MV-4-11 (cell line): ENCODE measurements at regions not wholly inside any gene's neighbourhood (a gene's known extent, or its start where the extent isn't known, plus 50 kb on each side); places are given as distances from the start of the nearest gene placed in this dataset.

Experiments used
- DNase-seq: peaks from one replicate; lab custom pipeline; 2025; lab: John Stamatoyannopoulos, UW

DNA sequence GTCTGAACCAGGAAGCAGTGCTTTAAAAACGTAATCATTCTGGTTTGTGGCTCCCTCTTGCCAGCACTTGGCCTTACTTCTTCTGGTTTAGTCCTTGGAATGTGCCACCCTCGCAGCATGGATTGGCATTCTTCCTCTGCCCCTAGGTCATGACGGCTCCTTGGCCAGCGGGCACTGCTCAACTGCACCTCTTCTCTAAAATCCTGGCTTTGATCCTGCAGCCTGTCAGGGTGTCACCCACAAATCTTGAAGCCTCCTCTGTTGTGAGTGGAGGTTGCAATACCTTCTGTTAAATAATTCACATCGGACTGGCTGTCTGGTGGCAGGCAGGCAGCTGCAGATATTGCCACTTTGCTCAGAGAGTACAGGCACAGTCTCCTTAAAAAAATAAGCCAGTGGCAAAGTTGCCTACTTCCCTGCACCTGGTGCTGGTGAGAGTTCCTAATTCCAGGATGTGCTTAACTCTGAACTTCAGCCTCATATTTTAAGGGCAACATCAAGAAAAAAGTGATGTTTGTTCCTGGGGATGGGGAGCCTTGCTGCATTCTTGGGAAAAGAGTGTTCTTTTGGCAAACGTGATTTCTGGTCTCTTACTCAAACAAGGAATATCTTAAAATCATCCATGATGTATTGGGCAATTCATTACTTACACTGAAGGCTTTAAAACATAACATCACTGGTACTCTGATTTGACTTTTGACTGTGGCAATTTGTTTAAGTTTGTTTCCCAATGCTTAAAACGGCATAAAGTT, 179.8 kb downstream of the FOXA2 start:
- DNase-seq, result no peak

DNA sequence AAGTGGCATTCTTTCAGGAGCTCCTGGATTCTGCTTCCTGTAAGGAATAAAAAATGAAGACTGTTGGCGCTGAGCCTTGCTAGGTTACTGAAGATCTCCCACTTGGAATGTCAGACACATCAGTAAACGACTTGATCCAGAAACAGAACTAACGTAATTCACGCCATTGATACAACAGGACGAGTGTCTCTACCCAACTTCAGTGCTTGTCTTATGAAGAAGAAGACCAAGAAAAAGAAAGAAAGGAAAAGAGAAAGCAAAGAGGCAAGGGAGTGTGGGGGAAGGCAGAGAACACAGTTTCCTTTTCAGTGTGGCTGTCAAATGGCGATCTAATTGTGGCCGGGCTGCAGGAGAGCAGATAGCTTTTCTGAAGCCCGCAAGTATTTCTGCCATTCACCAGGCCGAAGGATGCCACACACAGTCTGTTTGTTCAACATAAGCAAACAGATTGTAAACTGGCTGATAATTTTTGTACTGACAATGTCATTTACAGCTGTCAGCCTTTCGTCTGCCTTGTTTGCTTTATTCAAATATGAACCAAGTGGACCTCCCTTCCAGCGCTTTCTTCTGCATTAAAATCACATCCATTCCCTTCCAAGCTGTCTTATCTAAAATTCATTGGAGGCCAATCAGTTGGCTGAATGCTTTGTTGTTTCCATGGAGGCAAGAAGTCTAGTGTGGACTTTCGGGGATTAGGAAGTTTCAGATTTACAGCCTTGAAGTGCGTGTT, 180.6 kb downstream of the FOXA2 start:
- no peak for DNase-seq

DNA sequence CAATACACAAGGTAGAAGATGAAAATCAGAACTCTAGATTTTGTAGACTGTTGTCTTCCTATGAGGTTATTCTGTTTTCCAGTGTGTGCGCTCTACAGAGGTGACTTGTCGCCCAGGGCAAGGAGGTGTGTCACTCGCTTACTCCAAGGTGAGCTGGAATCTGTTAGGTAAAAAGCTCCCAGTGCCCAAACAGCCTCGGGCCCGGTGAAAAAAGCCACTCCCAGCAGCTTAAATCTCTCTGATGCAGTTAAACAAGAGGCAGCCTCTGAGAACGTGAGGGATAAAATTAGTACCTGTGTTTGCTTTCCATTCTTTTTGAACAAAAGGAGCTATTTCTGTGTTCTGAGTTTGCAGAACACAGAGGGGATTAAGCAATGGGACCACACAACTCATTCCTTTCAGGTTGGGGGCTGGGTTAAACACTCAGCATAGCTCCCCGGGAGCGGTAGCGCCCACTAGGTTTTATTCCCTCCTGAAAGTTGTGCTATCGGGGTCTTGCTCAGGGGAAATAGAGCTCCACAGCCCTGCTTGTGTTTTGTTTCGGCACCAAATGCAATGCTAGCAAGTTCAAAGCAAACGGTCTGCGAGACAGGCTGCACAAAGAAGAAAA, 181.2 kb downstream of the FOXA2 start:
- DNase-seq, result no peak

DNA sequence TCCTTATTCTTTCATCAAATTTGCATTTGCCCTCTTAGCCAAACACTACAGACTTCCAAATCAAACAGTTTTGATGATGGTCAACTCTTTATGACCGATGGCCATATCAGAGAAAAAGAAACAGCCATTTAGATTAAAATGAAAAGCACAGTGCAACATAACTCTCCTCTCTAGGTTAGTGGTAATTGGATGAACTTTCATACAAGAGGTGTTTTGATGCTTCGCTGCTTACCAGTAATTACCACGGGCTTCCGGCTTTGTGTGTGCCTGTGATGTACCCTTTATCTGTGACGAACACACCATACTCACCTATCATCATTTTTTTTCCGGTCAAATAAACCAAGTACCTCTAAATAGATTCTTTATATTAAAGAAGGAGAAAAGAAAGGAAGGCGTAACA, 181.8 kb downstream of the FOXA2 start:
- no peak for DNase-seq

DNA sequence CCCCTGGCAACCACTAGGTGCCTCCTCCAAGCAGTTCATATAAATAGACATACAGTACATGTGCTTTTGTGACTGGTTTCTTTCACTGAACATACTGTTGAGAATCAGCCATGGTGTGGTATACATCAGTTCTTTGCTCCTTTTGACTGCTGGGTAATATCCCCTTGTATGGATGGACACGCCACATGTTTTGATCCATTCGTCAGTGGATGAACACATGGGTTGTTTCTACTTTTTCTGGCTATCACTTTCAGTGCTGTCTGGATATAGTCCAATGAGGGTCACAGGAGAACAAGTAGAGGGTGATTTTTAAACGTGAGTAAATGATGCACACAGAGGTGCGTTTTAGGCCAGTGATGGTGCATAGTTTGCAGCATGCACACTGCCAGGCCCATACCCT, 183.9 kb downstream of the FOXA2 start:
- no peak for DNase-seq

DNA sequence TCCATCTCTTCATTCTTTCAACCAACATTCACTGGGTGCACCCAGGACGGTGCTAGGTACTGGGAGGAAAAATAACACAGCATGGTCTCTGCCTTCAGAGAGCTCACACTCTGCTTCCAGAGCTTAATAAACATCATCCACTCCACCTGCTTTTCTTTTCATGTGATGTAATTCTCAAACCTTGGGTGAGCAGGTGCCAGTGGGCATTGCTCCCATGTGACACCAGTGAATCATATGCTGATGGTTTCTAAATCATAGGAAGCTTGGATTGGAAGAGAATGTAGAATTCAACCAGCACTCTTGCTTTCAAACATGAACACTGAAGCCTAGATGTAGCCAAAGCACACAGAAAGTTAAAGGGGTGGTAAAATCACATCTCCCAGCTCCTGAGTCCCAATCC, 189.8 kb downstream of the FOXA2 start:
- DNase-seq, result no peak

DNA sequence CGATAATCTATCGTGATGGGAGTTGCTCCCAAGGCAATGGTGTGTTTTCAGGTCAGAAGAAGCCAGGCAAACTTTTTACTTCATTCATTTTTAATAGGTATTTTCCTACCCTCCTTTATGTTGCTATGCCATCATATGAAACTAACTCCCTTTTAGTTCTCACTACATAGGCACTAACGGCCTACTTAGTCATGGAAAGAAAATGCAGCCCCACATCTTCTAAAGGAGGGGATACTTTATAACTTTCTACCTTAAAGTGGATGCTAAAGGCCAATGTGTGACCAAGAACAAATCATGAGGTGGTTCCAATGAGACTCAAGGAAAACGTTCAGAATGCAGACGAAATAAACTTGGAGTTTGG, 193.8 kb downstream of the FOXA2 start:
- no peak for DNase-seq

DNA sequence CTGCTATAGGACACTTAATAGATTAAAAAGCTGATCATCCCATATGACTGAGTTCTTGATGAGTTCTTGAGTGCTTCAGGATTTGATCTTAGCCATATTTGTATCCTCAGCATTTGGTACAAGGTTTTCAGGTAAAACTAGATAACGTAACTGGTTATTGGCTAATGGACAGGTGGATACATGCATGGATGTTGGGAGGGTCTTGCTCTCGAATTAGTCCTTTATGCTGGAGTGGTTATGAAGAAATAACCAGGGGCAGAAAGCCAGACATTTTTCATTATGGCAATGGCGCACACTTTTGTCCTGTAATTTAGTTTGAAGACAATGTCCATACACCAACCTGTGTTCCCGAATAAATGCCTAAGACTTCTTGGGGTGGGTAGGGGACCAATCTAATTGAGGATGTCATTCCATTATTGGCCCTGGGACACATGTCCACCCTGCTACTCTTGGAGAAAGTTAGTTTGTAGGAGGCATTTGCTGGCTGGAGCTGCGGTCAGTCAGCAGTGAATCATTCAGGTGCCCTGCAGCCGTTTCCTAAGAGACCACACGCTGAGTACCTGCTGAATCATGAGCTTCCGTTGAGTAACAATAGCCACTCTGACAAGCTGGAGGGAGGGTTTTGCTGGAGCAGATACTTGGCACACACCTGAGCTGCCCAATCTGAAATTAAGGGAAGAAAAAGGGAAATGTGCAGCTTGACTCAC, 194.4 kb downstream of the FOXA2 start:
- no peak for DNase-seq

DNA sequence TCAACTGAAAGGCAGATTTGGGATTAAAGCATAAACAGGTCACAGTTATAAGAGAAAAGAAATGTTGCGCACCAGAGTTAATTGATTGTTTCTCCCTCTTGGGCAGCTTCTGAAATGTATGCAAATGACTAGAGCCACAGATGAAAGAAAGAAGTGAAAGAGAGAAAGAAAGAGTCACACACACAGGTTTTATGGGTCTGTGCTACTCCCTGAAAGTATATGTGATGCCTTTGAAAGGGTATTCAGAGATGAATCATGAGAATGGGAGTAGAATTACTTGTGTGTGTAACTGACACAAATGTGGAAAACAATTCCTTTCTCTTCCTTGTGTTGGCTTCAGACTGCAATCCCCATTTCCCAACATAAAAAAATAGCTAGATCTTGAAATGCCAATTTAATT, 196.9 kb downstream of the FOXA2 start:
- peak; percentile 20 for DNase-seq

DNA sequence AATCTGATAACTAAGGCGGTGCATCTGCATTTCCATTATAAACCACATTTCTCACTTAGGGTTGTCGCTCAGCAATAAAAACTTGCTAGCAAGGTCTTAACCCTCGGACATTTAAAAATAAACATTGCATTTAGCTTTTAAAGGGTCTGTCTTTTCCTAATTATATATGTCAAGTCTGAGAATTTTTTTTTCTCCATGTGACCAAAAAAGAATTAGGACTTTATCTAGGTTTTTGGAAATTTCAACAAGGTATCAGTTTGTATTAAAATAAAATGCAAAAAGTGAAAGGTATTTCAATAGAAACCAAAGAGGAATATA, 198.1 kb downstream of the FOXA2 start:
- no peak for DNase-seq

DNA sequence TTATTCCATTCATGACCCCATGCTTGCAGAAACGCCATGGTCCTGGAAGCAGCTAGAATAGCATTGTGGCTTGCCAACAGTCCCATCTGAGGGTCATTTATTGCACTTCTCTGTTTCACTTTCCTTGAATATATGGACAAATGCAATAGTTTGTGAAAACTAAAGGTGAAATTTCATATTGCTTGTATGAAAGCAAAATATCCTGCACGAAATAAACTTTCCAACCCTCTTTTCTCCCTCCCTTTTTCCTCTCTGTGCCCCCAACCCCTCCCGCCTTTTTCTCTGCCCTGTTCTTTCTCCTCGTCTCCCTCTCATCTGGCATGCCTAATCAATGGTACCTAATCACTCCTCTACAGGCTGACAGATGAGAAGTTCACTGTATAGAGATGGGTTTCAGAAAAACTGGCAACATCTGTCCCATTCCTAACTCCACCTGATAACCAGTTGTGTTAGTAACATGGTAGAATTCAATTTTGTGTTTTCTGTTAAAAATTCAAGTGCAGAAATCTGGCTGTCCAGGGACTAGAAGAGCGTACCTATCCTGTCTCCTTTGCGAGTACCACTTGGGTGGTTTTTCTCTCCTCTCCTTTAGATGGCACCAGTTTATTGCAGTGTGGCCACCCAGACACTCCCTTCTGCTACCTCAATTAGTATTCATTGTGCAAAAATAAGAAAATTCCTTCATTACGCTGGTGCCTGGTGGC, 198.6 kb downstream of the FOXA2 start:
- peak; percentile 88 for DNase-seq

DNA sequence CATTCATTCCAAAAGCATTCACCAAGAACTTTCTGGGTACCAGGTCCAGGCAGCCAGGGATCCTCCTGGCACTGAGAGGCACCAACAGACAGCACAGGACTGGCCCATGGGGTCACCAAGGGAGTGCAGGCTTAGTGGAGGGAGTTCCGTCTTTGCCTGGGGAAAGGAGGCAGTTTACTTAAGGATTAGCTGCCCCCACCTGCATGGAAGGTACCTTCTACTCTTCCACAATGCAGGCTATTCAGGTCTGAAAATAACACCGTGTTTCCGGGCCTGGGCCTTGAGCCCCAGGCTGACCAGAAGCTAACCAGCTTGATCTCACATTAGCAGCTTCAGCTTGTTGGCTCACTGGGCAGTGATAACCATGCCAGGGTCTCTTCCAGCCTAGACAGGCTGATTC, 199.4 kb downstream of the FOXA2 start:
- no peak for DNase-seq

DNA sequence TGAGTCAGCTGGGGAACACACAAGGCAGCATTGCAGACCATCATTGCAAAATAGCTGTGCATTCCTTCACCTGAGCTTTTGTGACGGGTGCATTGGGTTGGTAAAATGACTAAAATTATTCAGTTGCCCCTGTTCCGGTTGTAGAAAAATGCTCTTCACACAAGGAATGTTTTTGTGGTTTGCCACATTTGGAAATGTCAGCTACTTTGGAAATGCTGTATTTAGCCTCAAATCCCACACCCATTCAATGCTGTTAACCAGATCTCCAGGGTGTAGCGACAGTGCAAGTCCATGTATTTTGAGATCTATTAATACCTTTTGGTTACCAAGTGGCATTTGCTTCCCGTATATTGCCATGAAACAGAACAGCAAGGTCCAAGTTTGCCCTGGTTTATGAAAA, 201.2 kb downstream of the FOXA2 start:
- DNase-seq, result peak; percentile 51

DNA sequence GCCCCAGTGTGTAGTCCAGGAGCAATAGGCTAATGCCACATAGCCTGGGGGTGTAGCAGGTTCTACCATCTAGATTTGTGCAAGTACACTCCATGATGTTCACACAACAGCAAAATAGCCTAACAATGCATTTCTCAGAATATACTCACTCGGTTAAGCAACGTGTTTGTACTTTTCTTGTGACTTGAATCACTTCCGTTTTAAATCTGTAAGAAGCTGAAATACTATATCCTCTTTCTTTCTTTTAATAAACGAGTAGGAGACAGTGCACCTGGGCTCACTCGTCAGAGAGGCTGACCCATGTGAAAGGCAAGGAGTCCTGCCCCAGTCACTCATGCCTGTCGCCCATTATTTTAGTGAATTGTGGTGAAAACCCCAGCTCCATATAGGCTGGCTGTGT, 201.6 kb downstream of the FOXA2 start:
- DNase-seq, result peak; percentile 85

DNA sequence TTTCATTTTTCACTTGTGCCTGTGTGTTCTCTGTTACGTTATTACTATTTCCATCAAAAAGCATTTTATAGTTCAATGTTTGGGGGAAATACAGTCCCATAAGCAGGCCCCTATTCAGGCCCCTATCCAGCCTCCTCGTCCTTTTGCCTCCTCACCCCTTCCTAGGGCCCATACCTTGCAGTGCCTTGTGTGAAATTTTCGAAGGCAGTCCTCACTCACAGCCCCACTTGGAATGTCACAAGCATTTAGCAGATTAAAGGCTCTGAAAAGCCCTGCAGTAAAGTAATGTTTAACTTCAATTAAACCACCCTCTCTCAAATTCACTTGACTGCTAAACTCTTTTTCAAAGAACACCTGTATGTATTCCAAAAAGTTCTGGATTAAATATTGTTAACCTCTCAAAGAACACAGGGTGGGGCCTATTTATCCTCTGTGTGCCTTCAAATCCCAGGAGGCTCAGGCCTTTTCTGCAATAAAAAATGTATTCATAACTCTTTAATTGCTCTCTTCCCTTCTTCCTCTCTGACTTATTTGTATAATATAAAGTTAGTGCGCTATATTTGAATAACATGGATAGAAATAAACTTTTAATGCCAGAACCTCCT, 202.5 kb downstream of the FOXA2 start:
- no peak for DNase-seq

DNA sequence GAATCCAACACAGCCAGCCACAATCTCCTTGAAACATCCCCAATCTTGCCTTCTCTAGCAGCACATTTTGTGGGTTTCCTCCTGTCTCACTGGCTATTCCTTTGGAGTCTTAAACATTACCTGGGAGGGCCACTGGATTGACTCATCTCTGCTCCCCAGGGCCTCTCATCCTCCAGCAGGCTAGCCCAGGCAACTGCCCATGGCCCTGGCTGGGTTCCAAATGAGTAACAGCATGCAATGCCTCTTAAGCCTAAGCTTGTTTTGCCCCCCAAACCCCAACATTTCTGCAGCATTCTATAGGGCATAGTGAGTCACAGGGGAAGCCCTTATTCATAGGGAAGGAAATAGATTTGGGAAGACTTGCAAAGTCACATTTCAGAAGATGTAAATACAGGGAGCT, 204.9 kb downstream of the FOXA2 start:
- DNase-seq, result peak; percentile 44

DNA sequence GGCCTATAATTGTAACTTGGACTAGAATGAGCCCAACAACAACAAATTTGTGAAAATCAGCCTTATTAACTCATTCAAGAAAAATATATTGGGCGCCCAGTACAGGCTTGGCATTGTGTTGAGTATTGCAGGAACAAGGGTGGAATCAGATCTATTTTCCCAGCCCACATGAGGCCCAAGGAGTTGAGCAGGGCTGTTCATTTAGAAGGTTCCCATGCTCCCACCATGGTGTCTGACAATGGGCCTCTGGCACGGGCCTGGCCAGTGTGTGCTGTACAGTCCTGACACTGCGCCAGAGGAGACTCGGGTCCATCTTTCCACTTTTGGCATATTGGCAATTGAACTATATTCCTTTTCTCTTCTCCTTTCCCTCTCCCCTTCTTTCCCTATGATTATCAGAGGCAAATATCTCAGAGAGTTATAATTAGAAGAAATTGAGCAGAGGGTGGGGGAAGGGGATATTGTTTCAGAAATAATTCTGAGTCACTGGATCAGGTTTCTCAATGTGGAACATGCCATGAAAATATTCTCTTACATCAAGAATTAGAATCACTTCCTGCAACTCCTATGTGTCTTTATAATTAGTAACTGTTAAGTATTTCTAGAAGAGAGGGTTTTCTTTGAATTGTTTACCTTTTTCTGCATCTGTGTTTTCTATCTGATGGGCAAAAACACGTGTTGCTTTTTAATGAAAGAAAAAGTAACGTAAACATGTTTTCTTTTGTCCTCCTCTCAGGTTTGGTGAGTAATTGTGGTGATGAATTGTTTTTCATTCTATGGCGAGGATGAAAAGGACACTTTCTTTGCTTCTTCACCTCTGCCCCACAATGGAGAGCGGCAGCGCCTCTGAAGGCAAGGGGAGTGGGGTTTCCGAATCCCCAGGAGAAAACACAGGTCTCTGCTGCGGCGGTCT, 209.4 kb downstream of the FOXA2 start:
- DNase-seq, result peak; percentile 47

DNA sequence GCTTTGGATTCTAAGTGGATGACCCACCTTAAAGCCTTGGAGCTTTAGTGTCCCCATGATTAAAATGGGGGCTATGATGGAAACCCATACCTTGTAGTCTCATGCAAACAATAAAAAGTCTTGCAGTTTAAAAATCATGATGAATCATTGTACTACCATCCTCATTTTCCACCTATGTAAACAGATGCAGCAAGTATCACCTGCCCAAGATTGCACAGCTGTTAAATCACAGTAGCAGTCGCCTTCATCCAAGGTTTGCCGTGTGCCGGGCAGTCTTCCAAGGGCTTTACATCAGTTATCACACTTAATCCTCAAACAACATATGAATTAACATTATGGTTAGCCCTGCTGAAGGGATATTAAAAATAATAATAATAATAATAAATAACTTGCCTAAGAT, 210.3 kb downstream of the FOXA2 start:
- DNase-seq, result no peak

DNA sequence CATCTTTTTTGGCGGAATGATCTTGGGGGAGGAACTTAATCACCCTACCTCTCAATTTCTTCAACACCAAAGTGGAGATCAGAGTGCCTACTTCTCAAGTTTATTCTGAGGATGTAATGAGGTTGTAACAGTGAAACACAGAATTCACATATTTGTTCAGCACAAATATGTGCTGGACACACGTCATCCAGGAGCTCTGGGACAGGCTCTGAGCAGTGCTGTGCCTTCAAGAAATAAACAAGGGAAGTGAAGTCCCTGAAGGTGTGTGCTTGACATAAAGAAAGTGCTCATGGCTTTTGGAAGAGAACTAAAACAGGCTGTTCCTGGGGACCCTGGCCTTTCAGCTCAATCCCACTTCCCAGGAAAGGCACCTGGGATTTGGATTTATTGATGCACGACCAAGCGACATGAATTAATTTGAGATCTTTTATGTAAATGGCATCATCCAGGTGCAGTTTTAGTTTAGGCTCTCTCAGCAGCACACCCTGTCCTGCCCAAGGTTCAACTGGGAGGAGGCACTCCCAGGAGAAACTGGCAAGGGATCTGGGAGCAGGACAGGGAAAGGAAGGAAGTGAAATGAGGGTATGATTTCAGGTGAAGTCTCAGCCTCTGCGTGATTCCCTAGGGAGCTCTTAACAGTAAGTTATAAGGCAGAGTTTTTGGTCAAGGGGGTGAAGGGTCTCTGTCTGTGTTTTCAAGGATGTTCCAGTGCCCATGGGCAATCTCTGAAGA, 211.0 kb downstream of the FOXA2 start:
- DNase-seq, result no peak

DNA sequence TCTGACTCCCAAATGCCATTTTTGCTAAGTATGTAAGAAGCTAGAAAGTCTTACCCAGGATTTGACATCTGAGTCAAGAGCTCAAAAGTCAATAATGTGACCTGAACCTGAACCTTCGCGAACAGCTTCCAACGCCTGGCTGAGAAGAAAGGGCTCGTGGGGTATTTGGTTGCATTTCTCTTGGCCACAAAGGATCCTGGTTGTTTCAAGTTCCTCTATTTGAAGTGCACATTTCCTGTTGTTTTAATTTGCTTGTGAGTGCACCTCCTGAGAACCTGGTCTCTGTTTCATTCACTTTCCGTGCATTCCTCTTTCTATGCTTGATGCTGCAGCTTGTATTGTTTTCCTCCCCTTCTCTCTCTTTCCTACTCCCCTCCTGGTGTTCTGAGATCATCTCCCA, 212.5 kb downstream of the FOXA2 start:
- DNase-seq, result peak; percentile 96
